GM18907 (cell line): ENCODE measurements at regions not wholly inside any gene's neighbourhood (a gene's known extent, or its start where the extent isn't known, plus 50 kb on each side); places are given as distances from the start of the nearest gene placed in this dataset.

ENCODE experiments used
- ATAC-seq: cut with Tn5 transposase; IDR thresholded peaks from one replicate; pipeline ENCODE4 v1.9.1; 2021; ENCODE audit warnings: mild to moderate bottlenecking, moderate library complexity; ENCODE audit not compliant: unreplicated experiment

DNA sequence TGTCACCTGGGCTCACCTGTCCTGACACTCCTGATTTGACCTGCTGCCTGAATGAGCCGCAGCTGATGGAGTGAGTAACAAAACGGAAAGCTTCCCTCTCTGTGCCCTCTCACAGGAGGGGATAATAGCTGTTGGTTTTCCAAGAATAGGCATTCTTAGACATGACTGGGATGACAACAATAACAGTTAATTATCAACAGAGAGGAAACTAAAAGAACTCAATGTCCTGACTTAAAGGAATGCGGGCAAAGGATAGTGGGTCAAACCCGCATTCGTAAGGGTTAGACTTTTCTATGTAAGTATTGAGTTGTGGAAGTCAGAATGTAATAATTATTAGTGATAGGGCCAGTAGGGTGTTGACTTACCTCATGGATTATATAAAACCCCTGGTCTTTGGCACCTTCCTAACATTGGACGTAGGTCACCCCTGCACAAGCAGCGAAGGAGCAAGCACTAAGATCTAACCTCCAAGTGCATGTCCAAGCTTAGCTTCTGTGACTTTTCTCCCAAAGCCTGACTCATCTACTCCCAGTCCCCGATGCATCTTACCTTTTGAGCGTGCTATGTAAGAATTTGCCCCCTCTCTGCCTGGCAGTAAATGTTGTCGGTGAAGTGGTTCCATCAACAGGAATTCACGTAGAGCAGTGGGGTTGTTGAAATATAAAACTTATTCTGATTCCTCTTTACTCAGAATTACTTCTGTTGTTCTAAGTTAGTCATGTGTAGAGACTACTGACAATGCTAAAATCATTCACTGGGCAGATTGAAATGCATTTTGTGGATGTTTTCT, 442.3 kb downstream of the FGF9 start:
- no peak for ATAC-seq

DNA sequence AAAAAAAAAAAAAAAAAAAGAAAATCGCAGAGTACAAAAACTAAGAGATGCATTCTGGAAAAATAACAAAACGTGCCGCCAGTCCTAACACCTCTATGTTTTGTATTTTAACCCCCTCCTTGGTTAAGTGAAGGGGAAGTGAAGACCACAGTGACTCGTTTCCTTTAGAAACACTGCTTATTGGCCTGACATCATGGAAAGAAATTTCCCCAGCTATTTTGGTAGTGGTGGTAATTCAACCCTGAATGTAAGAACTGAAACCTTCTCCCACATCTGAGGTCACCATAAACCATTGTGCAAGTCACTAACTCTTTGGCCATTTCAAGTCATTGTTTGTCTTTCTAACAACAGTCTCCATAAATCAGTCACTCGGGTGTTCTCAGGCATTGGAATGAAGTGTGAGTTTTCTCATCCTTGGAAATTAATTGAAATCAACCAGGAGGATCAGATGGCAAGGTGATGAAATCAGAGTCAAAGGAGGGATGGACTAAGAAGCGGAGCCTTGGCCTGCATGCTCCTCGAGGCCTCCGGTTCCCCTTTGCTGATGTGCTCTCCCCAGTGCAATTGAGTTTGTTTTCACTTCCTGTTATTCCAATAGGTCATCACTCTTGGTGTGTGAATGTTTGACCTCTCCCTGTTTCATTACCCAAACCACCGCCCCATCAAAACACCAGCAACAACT, 443.9 kb downstream of the FGF9 start:
- peak; percentile 93 for ATAC-seq

DNA sequence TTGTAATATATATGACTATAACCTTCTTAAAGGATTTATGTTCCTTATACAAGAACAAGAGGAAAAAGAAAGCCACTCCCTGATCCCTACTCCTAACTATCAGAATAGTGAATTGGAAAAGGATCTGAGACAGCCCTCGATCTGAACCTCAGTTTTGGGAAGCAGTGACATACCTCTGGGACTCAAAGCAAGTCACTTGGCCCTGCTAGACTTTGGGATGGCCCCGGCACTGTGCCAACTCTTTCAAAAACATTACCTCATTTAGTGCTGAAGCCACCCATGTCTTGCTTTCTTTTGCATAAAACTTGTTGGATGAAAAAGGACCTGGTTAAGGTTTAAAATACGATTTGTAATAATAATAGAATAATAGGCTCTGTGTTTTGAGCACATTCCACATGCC, 447.3 kb downstream of the FGF9 start:
- ATAC-seq: no peak

DNA sequence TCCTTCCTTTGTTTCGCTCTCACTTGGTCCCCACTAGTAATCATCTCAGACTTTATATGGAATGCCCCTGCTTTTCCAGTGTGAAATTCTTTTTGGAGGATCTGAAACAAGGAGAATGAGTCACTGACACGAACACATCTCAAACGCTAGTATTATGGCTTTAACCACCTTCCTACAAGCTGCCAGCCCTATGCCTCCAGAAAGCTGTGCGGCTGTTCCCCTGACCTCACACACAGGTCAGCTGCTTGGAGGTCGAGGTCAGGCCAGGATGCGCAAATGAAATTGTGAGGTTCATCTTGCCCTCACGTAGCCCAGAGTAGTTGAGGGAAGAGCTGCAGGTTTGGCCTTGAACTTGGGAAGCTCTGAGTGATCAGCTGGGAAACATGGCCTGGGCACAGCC, 449.8 kb downstream of the FGF9 start:
- no peak for ATAC-seq

GRCh38 chr13:22121146-22121739, 450.4 kb downstream of the FGF9 start:
- ATAC-seq: no peak

- peak; percentile 99 for ATAC-seq
These were observed 455.7 kb downstream of the FGF9 start for GRCh38 chr13:22126433-22127021.

- ATAC-seq: no peak
These were observed 456.6 kb downstream of the FGF9 start for GRCh38 chr13:22127277-22128164.

DNA sequence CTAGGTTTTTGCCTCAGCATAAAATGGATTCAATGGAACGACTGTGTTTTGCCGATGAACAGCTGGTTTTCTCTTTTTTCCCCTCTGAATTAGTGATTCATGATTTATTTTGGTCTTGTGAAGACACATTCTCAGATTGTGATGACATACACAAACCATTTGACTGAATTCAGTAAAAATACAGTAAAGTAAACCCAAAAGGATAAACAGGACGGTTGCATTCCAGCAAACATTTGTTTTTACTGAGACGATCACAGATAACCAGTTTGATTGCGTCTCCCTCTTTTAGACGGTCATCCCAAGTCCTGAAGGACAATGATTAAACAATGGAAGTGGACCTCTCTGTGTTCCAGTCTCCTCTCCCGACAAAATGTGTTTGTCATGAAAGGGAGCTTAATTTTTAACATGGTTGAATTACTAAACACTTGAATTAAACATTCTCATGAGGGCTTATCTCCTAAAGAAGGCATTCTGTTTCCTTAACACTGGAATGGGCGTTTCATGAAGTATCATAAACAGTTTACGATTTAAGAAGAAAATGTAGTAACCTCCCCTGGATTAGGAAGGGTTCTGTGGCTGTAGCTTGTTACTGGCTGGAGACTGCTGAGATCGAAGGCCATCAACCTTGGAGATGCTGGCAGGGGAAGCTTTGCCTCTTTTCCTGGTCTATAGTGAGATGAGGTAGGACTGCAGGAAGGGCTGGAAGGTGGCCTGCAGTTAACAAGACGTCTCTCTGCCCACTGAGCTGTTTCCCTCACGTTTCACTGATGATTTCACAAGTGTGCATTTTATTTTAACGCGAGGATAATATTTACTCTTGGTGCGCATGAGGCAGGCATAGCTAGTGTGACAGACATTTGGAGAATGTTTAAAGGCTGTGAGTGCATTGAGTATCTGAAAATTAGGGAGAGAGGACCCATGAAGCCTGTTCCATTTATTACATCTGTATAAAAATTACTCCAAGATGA, 457.9 kb downstream of the FGF9 start:
- no peak for ATAC-seq

GRCh38 chr13:22130254-22130653, 459.4 kb downstream of the FGF9 start:
- no peak for ATAC-seq

GRCh38 chr13:22134261-22134660, 463.4 kb downstream of the FGF9 start:
- no peak for ATAC-seq

DNA sequence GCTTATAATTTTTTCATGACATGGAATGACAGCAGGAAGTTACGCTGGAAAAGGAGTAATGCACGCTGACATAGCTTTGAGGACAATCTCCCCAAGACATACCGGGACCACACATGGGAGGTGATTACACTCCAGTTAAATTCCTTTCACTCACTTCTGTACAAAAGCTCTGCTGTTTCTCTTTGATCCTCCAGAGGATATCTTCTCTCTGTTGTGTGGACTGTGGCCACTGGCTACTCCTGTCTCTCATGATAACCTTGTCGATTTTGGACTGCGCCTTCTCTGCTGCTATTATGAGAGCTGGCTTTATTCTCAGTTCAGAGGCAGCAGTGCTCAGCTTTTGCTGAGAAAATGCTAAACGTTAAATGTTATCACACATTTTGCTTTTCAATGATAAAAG, 464.6 kb downstream of the FGF9 start:
- no peak for ATAC-seq

DNA sequence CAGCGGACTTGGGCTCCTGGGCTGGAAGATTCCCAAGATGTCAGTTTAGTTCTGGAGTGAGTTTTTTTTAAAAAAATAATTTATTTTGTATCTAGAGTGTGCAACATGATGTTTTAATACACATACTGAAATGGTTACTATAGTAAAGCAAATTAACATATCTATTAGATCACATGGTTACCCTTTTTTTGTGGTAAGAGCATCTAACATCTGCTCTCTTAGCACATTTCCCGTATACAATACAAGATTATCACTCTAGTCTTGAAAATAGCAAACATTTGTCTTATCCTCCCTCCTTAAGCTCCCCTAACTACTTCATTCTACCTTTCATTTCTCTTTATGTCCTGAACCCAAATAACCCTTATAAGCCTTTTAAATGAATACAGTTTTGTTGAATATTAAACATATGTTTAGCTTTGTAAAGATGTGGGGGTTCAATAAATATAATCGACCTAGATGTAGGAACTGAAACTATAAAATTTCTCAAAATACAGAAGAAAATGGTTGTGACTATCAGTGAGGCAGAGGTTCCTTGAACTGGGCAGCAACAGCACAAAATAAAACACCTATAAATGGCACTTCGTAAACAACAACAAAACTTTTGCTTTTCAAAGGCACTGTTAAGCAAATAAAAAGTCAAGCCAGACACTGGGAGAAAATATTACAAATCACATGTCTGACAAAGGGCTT, 466.6 kb downstream of the FGF9 start:
- ATAC-seq: no peak

DNA sequence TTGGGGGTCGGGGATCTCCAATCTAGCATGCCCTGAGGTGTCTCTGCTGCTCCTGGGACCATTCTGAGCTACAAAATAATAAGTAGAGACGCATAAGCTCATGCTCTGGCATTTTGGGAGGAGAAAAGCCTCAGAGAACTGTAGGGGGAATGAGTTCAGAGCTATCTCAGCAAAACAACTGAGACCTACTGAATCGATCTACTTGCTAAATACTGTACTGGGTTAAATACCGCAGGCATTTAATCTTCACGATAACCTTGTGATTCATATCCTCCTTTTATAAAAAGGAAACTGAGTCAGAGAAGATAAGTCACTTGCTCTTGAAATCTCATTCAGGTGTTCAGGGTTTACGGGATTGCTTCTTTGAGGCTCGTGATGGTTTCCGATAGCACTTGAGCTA, 468.1 kb downstream of the FGF9 start:
- no peak for ATAC-seq

DNA sequence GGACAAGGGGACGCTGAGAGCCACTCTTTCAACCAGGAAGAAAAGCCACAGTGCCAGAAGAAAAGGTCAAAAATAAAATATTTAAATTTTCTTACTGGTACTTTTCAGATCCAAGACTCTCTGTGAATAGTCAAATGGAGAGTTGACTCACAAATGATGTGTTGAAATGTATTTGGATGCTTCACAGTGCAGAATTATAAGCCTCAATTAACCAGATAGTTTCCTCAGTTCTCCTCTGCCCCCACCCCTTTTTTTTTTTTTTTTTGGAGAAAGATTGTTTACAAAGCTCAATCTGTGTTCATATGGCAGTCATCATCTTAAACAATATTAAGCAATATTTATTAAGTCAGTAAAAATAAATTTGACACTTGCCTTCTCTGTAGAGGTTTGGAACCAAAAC, 470.8 kb downstream of the FGF9 start:
- no peak for ATAC-seq

DNA sequence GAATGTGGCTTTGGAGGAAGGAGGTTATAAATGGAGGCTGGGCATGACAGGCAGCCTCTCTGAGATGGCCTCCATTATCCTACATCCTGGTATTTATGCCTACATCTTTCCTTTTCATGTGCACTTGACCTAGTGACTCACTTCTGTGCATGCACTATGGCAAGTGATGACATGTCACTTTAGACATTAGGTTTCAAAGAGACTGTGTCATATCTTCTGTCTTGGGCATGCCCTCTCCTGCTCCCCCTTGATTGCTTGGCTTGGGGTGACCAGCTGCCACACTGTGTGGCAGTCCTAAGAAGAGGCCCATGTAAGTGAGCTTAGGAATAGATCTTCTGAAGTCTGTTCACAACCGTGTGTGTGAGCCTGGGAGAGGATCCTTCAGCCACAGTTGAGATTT, 472.8 kb downstream of the FGF9 start:
- no peak for ATAC-seq

DNA sequence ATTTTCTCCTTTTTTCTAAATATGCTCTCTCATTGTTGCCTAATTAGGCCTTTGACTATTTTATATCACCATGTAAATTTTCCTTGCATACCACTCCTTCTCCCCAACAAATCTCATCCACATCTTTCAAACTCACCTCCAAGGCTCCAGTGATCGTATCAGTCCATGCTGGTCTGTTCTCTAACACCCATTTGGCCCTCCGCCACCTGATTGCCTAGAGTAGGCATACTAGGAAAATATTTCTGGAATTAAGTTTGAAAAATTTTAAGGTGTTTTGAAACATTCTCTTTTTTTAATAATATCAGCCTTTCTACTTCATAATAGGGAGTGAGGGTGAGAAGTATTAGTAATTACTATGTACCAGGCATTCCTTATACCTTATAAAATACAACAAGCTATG, 473.9 kb downstream of the FGF9 start:
- ATAC-seq: no peak

DNA sequence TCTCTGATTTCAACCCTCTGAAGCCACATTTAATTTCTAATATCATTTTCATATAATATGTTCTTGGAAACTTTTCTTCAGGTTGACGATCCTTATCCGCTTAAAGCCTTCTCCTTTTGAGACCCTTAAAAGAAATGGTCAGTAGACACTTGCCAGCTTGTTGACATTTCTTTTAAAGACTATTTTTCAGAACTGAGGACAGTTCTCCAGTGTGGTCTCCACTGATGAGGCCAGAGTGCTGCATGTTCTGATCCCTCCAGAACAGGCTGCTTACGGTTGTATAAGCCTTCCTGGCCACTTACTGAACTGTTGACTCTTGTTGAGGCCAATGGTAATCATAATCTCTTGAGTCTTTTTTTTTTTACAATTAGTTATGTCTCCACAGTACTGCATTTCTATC, 477.3 kb downstream of the FGF9 start:
- ATAC-seq: no peak

DNA sequence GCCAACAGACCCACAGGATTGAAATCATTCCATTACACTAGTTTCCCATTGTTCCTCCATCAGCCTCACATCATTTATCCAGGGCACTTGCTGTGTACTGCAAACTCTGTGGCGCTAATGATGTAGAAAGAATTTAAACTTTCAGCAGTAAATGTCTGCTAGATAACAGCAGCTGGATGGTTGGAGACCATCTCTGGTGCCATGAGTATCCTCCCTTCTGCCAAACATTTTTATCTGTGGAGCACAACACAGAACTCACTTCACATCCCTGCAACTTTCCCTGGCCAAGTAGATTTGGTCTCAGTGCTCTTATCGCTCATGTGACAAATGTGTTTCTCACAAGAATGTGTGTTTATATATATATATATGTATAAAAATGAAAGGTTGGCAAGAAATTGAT, 481.9 kb downstream of the FGF9 start:
- ATAC-seq: no peak

DNA sequence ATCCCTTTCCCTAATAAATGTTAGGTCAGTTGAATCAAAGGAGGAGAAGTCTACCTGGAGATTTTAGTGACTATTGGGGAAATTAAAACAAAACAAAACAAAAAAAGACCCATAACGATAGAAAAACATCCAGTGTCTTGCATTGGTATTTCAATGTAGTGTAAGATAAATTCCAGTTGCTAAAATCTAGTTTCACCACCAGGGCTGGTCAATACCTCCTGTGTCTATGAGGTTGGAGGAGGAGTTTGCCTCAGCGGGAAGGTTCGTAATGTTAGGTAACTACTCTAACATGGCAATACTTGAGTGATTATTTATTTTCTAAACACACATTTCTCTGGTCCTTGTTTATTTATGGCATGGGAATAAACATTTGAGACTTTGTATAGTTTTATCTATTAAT, 483.2 kb downstream of the FGF9 start:
- no peak for ATAC-seq
